ENCODE measurements at regions not wholly inside any gene's neighbourhood (a gene's known extent, or its start where the extent isn't known, plus 50 kb on each side); places are given as distances from the start of the nearest gene placed in this dataset.

DNA sequence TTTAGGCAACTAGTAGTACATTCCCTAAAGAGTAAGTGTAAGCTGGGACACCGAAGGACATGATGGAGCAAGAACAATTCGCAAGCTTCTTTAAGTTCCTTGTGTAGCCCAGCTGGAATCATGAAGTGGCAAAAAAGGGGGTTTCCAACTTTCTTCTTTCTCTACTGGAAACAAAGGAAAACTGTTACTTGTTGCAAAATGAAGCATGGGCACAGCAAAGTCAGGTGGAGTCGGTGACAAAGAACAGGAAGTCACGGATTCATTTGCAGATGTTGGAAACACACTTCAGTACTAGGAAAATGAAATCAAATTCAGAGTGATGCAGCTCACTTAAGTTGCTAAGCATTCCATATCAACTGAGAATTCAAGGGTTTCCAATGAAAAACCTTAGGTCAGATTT lies 706.9 kb upstream of the STXBP6 start:
- POLR2A ChIA-PET: no interaction called here
- TF ChIP-seq, protein P1, sequence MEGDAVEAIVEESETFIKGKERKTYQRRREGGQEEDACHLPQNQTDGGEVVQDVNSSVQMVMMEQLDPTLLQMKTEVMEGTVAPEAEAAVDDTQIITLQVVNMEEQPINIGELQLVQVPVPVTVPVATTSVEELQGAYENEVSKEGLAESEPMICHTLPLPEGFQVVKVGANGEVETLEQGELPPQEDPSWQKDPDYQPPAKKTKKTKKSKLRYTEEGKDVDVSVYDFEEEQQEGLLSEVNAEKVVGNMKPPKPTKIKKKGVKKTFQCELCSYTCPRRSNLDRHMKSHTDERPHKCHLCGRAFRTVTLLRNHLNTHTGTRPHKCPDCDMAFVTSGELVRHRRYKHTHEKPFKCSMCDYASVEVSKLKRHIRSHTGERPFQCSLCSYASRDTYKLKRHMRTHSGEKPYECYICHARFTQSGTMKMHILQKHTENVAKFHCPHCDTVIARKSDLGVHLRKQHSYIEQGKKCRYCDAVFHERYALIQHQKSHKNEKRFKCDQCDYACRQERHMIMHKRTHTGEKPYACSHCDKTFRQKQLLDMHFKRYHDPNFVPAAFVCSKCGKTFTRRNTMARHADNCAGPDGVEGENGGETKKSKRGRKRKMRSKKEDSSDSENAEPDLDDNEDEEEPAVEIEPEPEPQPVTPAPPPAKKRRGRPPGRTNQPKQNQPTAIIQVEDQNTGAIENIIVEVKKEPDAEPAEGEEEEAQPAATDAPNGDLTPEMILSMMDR (IDR thresholded peaks at IDR 0.05; ENCODE audit: control extremely low read depth, extremely low read depth, low read depth, missing control alignments): no peak
- CTCF ChIA-PET: no interaction called here
- DNase-seq (ENCODE audit: extremely low spot score): no peak

DNA sequence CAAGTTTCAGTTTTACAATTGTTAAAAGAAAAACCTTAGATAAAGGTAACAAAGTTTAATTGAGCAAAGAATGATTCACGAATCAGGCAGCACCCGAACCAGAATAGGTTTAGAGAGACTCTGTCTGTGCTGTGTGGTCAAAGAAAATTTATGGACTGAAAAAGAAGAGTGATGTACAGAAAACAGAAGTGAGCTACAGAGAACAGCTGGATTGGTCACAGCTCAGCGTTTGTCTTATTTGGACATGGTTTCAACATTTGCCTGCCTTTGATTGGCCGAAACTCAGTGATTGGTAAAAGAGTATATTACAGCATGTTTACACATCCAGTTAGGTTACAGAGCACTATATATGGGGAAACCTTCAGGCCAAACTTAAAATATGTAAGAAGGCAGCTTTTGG lies 703.2 kb upstream of the STXBP6 start:
- TF ChIP-seq, protein P1 (IDR thresholded peaks at IDR 0.05; ENCODE audit: control extremely low read depth, extremely low read depth, low read depth, missing control alignments): no peak
- CTCF ChIA-PET: no interaction called here
- no peak for DNase-seq (ENCODE audit: extremely low spot score)
- POLR2A ChIA-PET: no interaction called here

DNA sequence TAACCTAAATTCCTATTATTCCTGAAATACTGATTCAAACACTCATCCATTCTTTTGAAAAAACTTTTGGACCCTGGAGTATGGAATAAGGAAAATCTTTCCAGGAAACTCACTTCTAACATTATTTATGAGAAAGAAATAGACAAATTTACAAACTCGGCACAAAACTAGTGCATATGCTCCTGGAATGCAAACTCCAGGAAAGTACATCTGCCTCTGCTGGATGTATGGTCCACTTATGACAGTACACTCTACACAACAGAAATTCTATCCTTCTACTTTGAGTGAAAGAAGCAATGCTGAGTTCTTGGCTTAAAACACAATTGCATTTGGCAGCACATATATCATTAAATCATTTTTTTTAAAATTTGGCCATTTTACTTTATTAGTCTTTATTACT lies 700.5 kb upstream of the STXBP6 start:
- POLR2A ChIA-PET: no interaction called here
- CTCF ChIA-PET: no interaction called here
- TF ChIP-seq, protein P1 (IDR thresholded peaks at IDR 0.05; ENCODE audit: control extremely low read depth, extremely low read depth, low read depth, missing control alignments): no peak

More for the DNA sequence above, 700.5 kb upstream of the STXBP6 start:
- no peak for DNase-seq (ENCODE audit: extremely low spot score)
